ENCODE measurements at regions not wholly inside any gene's neighbourhood (a gene's known extent, or its start where the extent isn't known, plus 50 kb on each side); places are given as distances from the start of the nearest gene placed in this dataset.
"Not testable (repeated sequence)": the region's sequence is repeated elsewhere in the genome, so short reads cannot be mapped to it uniquely, and the experiment has no call there.

GRCh38 chr6:82419132-82419581, 55.5 kb downstream of the TPBG start:
- DNase-seq (ENCODE audit: low read depth in 2 of 2) = no peak

DNA sequence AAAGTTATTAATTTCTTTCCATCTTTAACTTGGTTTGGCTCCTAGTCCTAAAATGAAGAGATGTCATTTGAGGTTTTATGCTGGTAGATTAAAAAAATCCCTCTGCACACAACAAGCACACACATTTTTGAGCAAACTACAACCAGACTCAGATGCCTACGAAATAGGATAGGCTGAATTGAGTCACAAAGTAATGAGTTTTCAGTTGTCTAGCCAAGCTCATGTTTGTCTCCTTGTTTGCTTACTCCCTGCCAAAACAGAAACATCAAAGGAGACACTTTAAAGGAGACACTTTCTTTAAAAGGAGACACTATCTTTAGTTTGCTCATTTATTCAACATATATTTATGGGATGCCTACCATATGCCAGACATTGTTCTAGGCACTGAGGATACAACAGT, 56.2 kb downstream of the TPBG start:
- no peak for DNase-seq (ENCODE audit: low read depth in 2 of 2)

DNA sequence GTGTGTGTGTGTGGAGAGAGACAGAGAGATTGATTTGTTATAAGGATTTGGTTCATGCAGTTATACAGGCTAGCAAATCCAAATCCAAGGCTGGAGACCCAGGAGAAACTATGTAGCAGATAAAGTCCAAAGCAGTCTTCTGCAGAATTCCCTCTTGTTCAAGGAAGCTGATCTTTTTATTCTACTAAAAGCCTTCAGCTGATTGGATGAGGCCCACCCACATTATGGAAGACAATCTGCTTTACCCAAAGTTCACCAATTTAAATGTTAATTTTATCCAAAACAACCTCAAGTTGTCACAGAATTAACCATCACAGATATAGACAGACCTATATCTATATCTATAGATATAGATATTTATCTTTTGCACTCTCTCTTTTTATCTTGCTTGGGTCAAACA, 67.0 kb downstream of the TPBG start:
- no peak for DNase-seq (ENCODE audit: low read depth in 2 of 2)

DNA sequence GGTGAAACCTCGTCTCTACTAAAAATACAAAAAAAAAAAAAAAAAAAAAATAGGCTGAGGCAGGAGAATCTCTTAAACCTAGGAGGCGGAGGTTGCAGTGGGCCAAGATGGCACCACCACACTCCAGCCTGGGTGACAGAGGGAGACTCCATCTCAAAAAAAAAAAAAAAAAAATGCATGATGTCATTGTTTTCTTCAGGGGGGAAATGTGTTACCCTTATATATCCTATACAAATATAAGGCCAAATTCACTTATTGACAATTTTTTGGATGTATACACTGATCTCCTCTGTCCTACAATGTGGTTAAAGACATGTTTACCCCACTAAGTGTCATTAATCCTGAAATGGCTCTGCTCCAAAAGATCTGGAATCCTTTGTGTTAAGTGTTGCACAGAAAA, 73.1 kb downstream of the TPBG start:
- DNase-seq (ENCODE audit: low read depth in 2 of 2) = no peak

DNA sequence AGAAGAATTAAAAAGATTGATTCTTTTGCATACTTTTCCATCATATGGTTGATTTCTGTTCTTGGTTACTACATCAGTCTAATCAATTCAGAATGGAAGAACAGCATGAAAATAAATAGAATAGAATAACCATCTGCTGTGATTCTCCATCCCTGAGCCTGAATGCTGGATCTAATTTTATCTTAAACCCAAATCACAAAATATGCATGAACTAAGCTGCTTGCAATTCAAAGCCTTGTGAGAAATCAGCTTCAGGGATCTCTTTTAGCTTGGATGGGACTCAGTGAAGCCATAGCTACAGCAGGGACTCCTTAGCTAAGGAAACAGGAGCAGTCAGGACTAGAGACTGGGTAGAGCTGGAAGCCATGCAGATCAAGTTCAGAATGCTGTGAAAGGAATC, 74.1 kb downstream of the TPBG start:
- DNase-seq (ENCODE audit: low read depth in 2 of 2) = no peak

GRCh38 chr6:82441047-82441855, 77.6 kb downstream of the TPBG start:
- no peak for DNase-seq (ENCODE audit: low read depth in 2 of 2)

DNA sequence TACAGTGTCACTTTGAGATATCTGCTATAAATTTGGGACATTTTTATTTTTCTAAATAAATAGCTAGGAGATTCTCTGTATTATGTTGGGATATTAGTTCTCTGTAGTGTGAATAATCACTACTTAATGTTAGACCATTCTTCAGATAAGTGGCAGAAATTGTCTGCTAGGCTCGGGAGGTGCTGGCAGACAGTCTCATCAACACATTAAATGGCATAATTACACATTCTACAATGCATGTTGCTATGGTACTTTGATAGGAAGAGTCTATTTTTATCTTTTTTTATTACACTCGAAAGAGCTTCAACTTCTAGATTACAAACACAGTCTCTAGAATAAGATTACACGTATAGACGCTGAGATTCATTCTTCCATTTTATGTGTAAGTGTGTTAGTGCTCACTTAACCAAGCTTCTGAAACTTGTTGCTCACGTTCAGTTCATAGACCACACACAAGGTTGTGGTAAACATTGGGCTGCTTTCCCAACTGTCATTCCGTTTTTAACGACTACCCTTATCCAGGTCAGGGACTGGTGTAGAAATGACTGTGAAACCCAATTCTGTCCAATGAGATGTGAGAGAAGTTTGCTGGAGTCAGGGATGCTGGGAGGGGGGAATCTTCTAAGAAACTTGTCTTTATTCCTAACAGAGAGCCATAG, 78.6 kb downstream of the TPBG start:
- no peak for DNase-seq (ENCODE audit: low read depth in 2 of 2)

- no peak for DNase-seq (ENCODE audit: low read depth in 2 of 2)
These were observed 94.5 kb downstream of the TPBG start for GRCh38 chr6:82458147-82458546.

DNA sequence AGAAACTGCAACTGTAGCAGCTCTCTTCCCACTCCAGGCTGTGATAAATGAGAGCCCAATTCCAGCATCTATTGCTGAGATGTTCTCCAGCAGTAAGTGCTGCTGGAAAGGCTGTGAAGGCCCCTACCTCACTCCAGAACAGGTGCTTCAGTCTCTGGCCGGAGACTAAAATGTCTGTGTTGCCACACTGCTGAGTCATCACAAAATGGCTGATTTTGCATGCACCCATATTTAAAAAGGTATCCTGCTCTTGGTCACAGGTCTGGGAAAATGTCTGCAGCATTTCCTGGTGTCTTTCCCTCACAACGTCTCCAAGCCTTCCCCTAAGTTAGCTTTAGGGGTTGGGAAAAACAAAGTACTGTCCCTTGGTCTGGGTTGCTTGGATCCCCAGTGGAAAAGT, 95.1 kb downstream of the TPBG start:
- no peak for DNase-seq (ENCODE audit: low read depth in 2 of 2)

DNA sequence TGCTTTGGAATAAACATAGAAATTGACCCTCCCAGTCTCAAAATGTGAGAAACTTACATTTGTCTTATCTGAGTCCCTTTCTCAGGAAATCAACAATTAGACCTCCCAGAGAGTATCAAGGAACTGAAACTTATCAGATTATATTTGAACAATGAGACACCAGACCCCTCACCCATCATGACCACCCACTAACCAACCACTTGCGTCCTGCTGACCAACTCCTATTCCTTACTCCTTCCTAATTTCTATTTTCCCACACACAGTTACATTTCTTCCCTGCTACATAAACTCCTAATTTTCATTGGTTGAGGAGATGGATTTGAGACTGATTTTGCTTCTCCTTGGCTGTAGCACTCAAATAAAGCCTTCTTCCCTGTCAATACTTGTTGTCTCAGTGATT, 97.9 kb downstream of the TPBG start:
- no peak for DNase-seq (ENCODE audit: low read depth in 2 of 2)

GRCh38 chr6:82467338-82467737, 103.7 kb downstream of the TPBG start:
- DNase-seq (ENCODE audit: low read depth in 2 of 2) = no peak

DNA sequence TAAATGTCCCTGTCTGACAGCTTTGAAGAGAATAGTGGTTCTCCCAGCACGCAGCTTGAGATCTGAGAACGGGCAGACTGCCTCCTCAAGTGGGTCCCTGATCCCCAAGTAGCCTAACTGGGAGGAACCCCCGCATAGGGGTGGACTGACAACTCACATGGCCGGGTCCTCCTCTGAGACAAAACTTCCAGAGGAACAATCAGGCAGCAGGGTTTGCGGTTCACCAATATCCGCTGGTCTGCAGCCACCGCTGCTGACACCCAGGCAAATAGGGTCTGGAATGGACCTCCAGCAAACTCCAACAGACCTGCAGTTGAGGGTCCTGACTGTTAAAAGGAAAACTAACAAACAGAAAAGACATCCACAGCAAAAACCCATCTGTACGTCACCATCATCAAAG, 106.5 kb downstream of the TPBG start:
- not testable (repeated sequence) for DNase-seq (ENCODE audit: low read depth in 2 of 2)

GRCh38 chr6:82475106-82475505, 111.5 kb downstream of the TPBG start:
- not testable (repeated sequence) for DNase-seq (ENCODE audit: low read depth in 2 of 2)

DNA sequence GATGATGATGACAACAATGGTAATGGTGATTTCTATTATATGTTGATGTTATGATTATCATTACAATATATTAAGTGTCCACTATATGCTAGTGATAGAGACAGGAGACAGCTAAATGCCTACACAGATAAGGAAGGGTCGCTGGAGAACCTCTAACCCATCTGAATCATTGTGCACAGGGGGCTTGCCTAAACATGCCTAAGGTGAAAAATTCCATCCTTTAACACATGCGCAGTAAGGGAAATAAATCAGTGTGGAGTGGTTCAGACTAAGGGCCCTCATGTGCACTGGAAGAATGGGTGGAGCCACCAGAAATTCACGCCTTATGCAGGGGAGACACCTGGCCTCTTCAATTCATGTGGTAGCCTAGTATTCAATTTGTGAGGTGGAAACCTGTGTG, 120.4 kb downstream of the TPBG start:
- DNase-seq (ENCODE audit: low read depth in 2 of 2) = no peak

GRCh38 chr6:82484737-82485626, 121.4 kb downstream of the TPBG start:
- no peak for DNase-seq (ENCODE audit: low read depth in 2 of 2)

DNA sequence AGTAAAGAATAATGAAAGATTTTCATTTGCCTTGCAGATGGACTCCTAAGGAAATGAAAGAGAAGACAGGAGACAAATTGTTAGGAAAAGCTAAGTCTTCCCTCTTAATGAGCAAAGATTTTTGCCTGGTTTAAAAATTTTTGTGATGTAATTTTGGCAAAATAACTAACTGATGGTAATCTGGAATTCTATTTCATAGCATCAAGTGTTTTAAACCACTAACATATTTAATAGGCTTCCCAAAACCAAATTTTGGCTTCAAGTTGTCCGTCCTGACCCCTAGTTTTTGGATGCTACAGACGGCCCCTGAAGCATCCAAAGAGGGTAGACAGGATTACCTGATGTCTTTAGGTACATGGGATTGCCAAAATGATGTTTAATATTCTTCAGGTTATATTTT, 124.3 kb downstream of the TPBG start:
- no peak for DNase-seq (ENCODE audit: low read depth in 2 of 2)

- DNase-seq (ENCODE audit: low read depth in 2 of 2) = no peak
These were observed 124.8 kb downstream of the TPBG start for GRCh38 chr6:82488403-82488802.

DNA sequence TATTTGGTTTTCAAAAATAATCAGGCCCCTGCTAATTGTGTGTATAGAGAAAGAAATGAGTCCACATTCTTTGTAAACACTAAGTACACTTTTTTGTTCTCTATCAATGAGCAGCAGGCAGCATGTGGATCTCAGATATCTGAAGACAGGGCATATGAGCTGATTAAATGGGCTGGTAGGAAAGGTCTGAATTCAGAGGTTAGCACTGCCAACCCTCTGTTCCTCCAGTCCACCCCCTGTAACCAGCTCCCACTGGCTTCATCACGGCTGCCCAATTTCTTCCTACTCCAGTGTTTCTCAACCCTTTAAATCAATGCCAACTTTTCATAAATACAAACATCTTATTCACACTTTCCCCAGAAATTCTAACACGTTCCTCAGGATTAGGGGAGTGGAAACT, 128.5 kb downstream of the TPBG start:
- DNase-seq (ENCODE audit: low read depth in 2 of 2) = no peak

- DNase-seq (ENCODE audit: low read depth in 2 of 2) = no peak
These were observed 129.8 kb downstream of the TPBG start for GRCh38 chr6:82493467-82493866.

DNA sequence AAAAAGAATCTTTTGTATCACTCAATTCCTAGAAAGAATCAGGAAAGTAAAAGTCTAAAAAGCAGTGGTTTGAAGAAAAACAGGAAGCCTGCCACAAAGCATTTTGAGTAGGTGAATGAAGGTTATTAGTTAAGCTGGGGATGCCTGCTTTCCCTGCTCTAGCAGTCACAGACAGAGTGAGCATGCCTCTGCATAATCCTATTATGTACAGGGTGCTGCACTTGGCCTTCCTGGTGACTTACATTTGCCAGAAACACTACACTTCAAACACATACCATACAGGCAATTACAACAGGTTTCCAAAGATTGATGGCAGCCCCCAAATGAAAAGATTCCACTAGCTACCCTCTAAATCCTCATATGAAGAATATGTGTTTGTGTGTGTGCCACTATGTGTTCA, 130.8 kb downstream of the TPBG start:
- no peak for DNase-seq (ENCODE audit: low read depth in 2 of 2)

DNA sequence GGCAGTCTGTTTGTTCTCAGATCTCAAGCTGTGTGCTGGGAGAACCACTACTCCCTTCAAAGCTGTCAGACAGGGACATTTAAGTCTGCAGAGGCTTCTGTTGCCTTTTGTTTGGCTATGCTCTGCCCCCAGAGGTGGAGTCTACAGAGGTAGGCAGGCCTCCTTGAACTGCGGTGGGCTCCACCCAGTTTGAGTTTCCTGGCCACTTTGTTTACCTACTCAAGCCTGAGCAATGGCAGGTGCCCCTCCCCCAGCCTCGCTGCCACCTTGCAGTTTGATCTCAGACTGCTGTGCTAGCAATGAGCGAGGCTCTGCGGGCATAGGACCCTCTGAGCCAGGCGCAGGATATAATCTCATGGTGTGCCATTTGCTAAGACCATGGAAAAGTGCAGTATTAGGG, 138.3 kb downstream of the TPBG start:
- not testable (repeated sequence) for DNase-seq (ENCODE audit: low read depth in 2 of 2)

DNA sequence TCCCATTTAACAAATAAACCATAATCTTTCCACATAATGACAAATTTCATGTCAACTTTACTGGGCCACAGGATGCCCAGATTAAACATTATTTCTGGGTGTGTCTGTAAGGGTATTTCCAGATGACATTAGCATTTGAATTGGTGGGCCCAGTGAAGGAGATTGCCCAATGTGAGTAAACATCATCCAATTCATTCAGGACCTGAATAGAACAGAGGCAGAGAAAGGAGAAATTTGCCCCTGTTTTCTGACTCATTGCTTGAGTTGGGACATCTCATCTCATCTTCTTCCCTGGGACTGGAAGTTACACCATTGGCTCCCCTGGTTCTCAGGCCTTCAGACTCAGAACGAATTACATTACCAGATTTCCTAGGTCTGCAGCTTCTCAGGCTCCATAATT, 142.9 kb downstream of the TPBG start:
- no peak for DNase-seq (ENCODE audit: low read depth in 2 of 2)

Measured in dermis microvascular lymphatic vessel endothelial cell (primary cell).